ENCODE measurements at regions not wholly inside any gene's neighbourhood (a gene's known extent, or its start where the extent isn't known, plus 50 kb on each side); places are given as distances from the start of the nearest gene placed in this dataset.

DNA sequence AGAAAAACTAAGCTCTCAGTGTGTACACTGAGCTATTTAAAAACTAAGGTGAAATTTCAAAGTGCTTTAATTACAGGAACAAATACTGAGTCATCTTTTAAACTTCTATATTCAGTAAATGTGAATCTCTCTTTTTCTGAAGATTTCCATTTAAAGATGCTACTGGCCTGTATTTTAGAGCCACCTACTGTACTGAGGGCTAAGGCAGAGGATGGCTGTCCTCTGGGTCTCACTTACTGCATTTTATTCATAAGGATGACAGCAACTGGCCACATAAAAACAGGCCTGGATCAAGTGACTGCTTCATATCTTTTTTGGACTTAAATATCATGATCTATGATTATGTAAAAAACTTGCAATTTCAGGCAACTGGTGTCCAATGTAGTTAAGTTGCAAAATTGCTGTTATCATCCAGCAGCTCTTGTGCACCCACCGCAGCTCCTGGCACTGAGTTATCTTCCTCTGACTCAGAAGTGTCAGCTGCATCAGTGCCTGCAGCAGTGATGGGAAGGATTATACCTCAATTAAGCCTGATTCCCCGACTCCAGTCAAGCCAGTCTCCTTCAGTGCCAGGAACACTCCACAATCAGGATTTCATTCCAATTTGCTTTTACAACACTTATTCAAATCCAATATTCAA lies 1073.7 kb downstream of the PDHA2 start:
- Histone ChIP-seq H4K20me1 (ENCODE audit: insufficient read depth, low read length) (no peaks in the 10 kb centered on the region), H3K36me3 (ENCODE audit: insufficient read depth, low read length) (no peaks in the 10 kb centered on the region), H2AFZ (ENCODE audit: low read length) (no peak overlapping the region), H3K27ac (ENCODE audit: low read depth, low read length, poor library complexity, severe bottlenecking) (no peak overlapping the region), H3K4me3 (ENCODE audit: low read depth, low read length, poor library complexity, severe bottlenecking) (no peak overlapping the region), H3K27me3 (ENCODE audit: insufficient read depth, low read length) (no peaks in the 10 kb centered on the region), H3F3A (ENCODE audit: insufficient read depth, low read length) (no peaks in the 10 kb centered on the region), H3K9ac (ENCODE audit: low read length) (no peak overlapping the region), H3K79me2 (ENCODE audit: insufficient read depth, low read length) (no peaks in the 10 kb centered on the region), H3K9me2 (ENCODE audit: low read depth, low read length) (no peaks in the 10 kb centered on the region), H3K4me1 (ENCODE audit: insufficient read depth, low read length, severe bottlenecking) (no peaks in the 10 kb centered on the region), H3K9me3 (ENCODE audit: low read length) (no peaks in the 10 kb centered on the region), H3K4me2 (ENCODE audit: low read length) (no peak overlapping the region)
- TF ChIP-seq EZH2 (IDR thresholded peaks at IDR 0.05; ENCODE audit: borderline replicate concordance, low read length), result no peak
- TF ChIP-seq, protein P1, sequence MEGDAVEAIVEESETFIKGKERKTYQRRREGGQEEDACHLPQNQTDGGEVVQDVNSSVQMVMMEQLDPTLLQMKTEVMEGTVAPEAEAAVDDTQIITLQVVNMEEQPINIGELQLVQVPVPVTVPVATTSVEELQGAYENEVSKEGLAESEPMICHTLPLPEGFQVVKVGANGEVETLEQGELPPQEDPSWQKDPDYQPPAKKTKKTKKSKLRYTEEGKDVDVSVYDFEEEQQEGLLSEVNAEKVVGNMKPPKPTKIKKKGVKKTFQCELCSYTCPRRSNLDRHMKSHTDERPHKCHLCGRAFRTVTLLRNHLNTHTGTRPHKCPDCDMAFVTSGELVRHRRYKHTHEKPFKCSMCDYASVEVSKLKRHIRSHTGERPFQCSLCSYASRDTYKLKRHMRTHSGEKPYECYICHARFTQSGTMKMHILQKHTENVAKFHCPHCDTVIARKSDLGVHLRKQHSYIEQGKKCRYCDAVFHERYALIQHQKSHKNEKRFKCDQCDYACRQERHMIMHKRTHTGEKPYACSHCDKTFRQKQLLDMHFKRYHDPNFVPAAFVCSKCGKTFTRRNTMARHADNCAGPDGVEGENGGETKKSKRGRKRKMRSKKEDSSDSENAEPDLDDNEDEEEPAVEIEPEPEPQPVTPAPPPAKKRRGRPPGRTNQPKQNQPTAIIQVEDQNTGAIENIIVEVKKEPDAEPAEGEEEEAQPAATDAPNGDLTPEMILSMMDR (IDR thresholded peaks at IDR 0.05; ENCODE audit: low read length), result no peak

DNA sequence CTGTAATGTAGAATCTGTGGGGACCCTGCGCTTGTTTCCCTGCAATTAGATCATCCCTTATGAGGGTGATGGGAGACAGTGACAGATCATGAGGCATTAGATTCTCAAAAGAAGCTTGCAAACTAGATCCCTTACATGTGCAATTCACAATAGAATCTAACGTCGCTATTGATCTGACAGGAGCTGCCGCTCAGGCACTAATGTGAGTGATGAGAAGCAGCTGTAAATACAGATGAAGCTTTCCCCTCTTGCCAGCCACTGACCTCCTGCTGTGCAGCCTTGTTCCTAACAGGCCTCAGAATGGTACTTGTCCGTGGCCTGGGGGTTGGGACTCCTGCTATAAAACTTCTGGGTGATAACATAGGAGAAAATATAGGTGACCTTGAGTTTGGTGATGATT lies 1076.8 kb downstream of the PDHA2 start:
- H3K79me2 ChIP-seq (ENCODE audit: insufficient read depth, low read length), result no peaks in the 10 kb centered on the region
- H3K27ac ChIP-seq (ENCODE audit: low read depth, low read length, poor library complexity, severe bottlenecking), result no peak overlapping the region
- H3K4me3 ChIP-seq (ENCODE audit: low read depth, low read length, poor library complexity, severe bottlenecking), result no peak overlapping the region
- no peaks in the 10 kb centered on the region for H3K36me3 ChIP-seq (ENCODE audit: insufficient read depth, low read length)
- no peaks in the 10 kb centered on the region for H4K20me1 ChIP-seq (ENCODE audit: insufficient read depth, low read length)
- no peaks in the 10 kb centered on the region for H3K9me2 ChIP-seq (ENCODE audit: low read depth, low read length)
- H3K9ac ChIP-seq (ENCODE audit: low read length), result no peak overlapping the region
- no peaks in the 10 kb centered on the region for H3K27me3 ChIP-seq (ENCODE audit: insufficient read depth, low read length)
- no peak overlapping the region for H3K4me2 ChIP-seq (ENCODE audit: low read length)
- no peaks in the 10 kb centered on the region for H3K4me1 ChIP-seq (ENCODE audit: insufficient read depth, low read length, severe bottlenecking)
- H2AFZ ChIP-seq (ENCODE audit: low read length), result no peak overlapping the region
- no peaks in the 10 kb centered on the region for H3F3A ChIP-seq (ENCODE audit: insufficient read depth, low read length)
- H3K9me3 ChIP-seq (ENCODE audit: low read length), result no peaks in the 10 kb centered on the region
- TF ChIP-seq, protein P1 (IDR thresholded peaks at IDR 0.05; ENCODE audit: low read length), result no peak
- TF ChIP-seq EZH2 (IDR thresholded peaks at IDR 0.05; ENCODE audit: borderline replicate concordance, low read length), result no peak

DNA sequence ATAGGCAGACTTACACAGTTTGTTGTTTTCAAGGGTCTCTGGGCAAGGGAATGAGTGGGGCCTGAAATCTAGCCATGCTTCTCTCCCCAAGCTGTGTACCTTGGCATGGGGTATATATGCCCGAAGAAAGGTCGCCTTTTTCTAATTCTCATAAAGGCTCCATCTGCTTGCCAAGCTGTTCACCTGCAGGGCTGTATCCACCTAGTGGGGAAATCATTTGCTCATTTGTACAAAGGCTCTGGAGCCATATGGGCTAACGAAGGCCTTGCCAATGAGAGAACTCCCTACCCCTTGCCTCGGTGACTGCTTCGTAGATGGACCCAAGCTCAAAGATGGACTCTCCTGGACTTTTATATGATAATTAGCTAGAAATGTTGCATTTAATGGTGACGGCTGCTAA lies 1097.0 kb downstream of the PDHA2 start:
- TF ChIP-seq, protein P1 (IDR thresholded peaks at IDR 0.05; ENCODE audit: low read length), result no peak
- no peak for TF ChIP-seq EZH2 (IDR thresholded peaks at IDR 0.05; ENCODE audit: borderline replicate concordance, low read length)
- no peak overlapping the region for H2AFZ ChIP-seq (ENCODE audit: low read length)
- no peak overlapping the region for H3K4me2 ChIP-seq (ENCODE audit: low read length)
- no peak overlapping the region for H3K9ac ChIP-seq (ENCODE audit: low read length)
- H3K36me3 ChIP-seq (ENCODE audit: insufficient read depth, low read length), result no peaks in the 10 kb centered on the region
- H3K4me1 ChIP-seq (ENCODE audit: insufficient read depth, low read length, severe bottlenecking), result no peaks in the 10 kb centered on the region
- no peaks in the 10 kb centered on the region for H3K9me3 ChIP-seq (ENCODE audit: low read length)
- no peak overlapping the region for H3K27ac ChIP-seq (ENCODE audit: low read depth, low read length, poor library complexity, severe bottlenecking)
- H4K20me1 ChIP-seq (ENCODE audit: insufficient read depth, low read length), result no peaks in the 10 kb centered on the region
- H3K27me3 ChIP-seq (ENCODE audit: insufficient read depth, low read length), result no peaks in the 10 kb centered on the region
- no peaks in the 10 kb centered on the region for H3K79me2 ChIP-seq (ENCODE audit: insufficient read depth, low read length)
- H3K4me3 ChIP-seq (ENCODE audit: low read depth, low read length, poor library complexity, severe bottlenecking), result no peak overlapping the region
- H3F3A ChIP-seq (ENCODE audit: insufficient read depth, low read length), result no peaks in the 10 kb centered on the region
- H3K9me2 ChIP-seq (ENCODE audit: low read depth, low read length), result no peaks in the 10 kb centered on the region
